ENCODE measurements at regions not wholly inside any gene's neighbourhood (a gene's known extent, or its start where the extent isn't known, plus 50 kb on each side); places are given as distances from the start of the nearest gene placed in this dataset.

GRCh38 chr2:7127687-7128086 is 210.5 kb downstream of the RNF144A start:
- H3K27me3 ChIP-seq, result no peaks in the 10 kb centered on the region
- H3K27ac ChIP-seq, result no peak overlapping the region
- intact Hi-C loops (cut with DNase I; ENCODE audit: low total_unique reads), result no loop called here
- H3K4me3 ChIP-seq, result no peak overlapping the region
- no peaks in the 10 kb centered on the region for H3K36me3 ChIP-seq
- DNase-seq, result no peak
- TF ChIP-seq, protein P1, sequence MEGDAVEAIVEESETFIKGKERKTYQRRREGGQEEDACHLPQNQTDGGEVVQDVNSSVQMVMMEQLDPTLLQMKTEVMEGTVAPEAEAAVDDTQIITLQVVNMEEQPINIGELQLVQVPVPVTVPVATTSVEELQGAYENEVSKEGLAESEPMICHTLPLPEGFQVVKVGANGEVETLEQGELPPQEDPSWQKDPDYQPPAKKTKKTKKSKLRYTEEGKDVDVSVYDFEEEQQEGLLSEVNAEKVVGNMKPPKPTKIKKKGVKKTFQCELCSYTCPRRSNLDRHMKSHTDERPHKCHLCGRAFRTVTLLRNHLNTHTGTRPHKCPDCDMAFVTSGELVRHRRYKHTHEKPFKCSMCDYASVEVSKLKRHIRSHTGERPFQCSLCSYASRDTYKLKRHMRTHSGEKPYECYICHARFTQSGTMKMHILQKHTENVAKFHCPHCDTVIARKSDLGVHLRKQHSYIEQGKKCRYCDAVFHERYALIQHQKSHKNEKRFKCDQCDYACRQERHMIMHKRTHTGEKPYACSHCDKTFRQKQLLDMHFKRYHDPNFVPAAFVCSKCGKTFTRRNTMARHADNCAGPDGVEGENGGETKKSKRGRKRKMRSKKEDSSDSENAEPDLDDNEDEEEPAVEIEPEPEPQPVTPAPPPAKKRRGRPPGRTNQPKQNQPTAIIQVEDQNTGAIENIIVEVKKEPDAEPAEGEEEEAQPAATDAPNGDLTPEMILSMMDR (IDR thresholded peaks at IDR 0.05), result no peak
- no peaks in the 10 kb centered on the region for H3K9me3 ChIP-seq
- in situ Hi-C loops (cut with MboI; ENCODE audit: low pct_ligation_motif_present in 1 of 4, low pct_unique_long_range_greater_than_20kb in 1 of 4, low sequenced_read_pairs in 3 of 4), result no loop called here
- no peaks in the 10 kb centered on the region for H3K4me1 ChIP-seq

DNA sequence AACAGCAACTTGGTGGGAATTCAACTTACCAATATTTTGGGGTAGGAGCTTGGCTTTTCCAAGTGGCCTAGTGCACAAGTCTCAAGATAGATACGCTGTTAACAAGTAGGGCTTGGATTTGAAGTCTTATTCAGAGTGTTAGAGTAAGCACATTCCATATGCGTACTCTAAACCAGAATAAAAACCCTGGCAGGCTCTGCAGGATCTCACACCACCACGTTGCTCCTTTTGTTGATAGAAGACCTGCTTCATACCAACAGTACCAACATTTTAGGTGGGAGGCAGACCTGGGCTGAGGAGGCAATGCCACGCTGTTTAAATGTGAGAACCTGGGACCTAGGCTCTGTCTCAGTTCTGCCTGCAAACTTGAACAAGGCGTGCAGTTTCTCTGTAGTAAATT is 214.0 kb downstream of the RNF144A start:
- WGBS, 2 donors (ENCODE audit: low coverage in 1 of 2), result 72% methylated on average over 5 of the region's 5 CpGs; no CpG with 5 or more reads in 1 of the 2 donors
- H3K4me3 ChIP-seq, result no peak overlapping the region
- H3K36me3 ChIP-seq, result no peaks in the 10 kb centered on the region
- H3K27me3 ChIP-seq, result no peaks in the 10 kb centered on the region
- in situ Hi-C loops (cut with MboI; ENCODE audit: low pct_ligation_motif_present in 1 of 4, low pct_unique_long_range_greater_than_20kb in 1 of 4, low sequenced_read_pairs in 3 of 4), result no loop called here
- H3K27ac ChIP-seq, result no peak overlapping the region
- no peak for TF ChIP-seq EP300 (IDR thresholded peaks at IDR 0.05; ENCODE audit: low read depth)
- TF ChIP-seq, protein P1 (IDR thresholded peaks at IDR 0.05), result no peak
- no peak for TF ChIP-seq POLR2AphosphoS5 (IDR thresholded peaks at IDR 0.05)
- TF ChIP-seq POLR2A (IDR thresholded peaks at IDR 0.05), result no peak
- H3K4me1 ChIP-seq, result no peaks in the 10 kb centered on the region
- no peak for DNase-seq
- no peaks in the 10 kb centered on the region for H3K9me3 ChIP-seq
- intact Hi-C loops (cut with DNase I; ENCODE audit: low total_unique reads), result no loop called here

DNA sequence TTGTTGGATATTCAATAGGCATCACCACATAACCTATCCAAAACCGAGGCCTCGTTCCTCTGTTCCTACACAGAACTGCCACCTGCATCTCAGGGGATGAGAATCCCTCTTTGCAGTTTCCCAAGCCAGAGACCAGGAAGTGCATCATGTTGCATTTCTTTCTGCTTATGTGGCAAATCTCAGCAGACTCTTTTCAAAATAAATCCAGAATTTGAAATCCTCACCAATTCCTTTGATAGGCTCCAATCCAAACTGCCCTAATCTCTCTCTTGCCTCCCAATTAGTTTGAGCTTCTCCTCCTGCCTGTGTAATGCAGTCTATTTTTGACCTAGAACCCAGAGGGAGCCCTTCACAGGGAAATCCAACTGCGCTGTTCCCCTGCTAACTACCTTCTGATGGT is 215.5 kb downstream of the RNF144A start:
- DNase-seq, result no peak
- 94 to 97% methylated on average over 2 to 3 of the region's 3 CpGs for WGBS, 2 donors (ENCODE audit: low coverage in 1 of 2)
- Histone ChIP-seq H3K4me1 (no peaks in the 10 kb centered on the region), H3K9me3 (no peaks in the 10 kb centered on the region), H3K27ac (no peak overlapping the region), H3K4me3 (no peak overlapping the region), H3K27me3 (no peaks in the 10 kb centered on the region), H3K36me3 (no peaks in the 10 kb centered on the region)
- in situ Hi-C loops (cut with MboI; ENCODE audit: low pct_ligation_motif_present in 1 of 4, low pct_unique_long_range_greater_than_20kb in 1 of 4, low sequenced_read_pairs in 3 of 4) (no loop called here), intact Hi-C loops (cut with DNase I; ENCODE audit: low total_unique reads) (no loop called here)
- no peak for TF ChIP-seq POLR2A (IDR thresholded peaks at IDR 0.05)
- TF ChIP-seq, protein P1 (IDR thresholded peaks at IDR 0.05), result no peak
- no peak for TF ChIP-seq POLR2AphosphoS5 (IDR thresholded peaks at IDR 0.05)
- TF ChIP-seq EP300 (IDR thresholded peaks at IDR 0.05; ENCODE audit: low read depth), result no peak

- in situ Hi-C loops (cut with MboI; ENCODE audit: low pct_ligation_motif_present in 1 of 4, low pct_unique_long_range_greater_than_20kb in 1 of 4, low sequenced_read_pairs in 3 of 4), result no loop called here
- H3K4me1 ChIP-seq, result no peaks in the 10 kb centered on the region
- intact Hi-C loops (cut with DNase I; ENCODE audit: low total_unique reads), result no loop called here
- no peaks in the 10 kb centered on the region for H3K9me3 ChIP-seq
- 95% methylated on average over 4 of the region's 4 CpGs; no CpG with 5 or more reads in 1 of the 2 donors for WGBS, 2 donors (ENCODE audit: low coverage in 1 of 2)
- no peak overlapping the region for H3K27ac ChIP-seq
- H3K36me3 ChIP-seq, result no peaks in the 10 kb centered on the region
- H3K4me3 ChIP-seq, result no peak overlapping the region
- no peak for DNase-seq
- no peaks in the 10 kb centered on the region for H3K27me3 ChIP-seq
- TF ChIP-seq POLR2A (IDR thresholded peaks at IDR 0.05), result no peak
These were observed 216.3 kb downstream of the RNF144A start for GRCh38 chr2:7133521-7133920.

DNA sequence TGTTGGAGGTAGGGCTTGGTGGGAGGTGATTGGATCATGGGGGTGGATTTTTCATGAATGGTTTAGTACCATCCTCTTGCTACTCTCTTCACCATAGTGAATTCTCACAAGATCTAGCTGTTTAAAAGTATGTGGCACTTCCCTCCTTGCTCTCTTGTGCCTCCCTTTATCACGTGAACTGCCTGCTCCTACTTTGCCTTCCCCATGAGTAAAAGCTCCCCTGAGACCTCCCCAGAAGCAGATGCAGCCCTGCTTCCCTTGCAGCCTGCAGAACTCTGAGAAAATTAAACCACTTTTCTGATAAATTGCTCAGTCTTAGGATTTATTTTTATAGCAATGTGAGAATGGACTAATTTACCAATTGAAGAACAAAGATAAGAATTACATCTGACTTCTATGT is 223.1 kb downstream of the RNF144A start:
- H3K4me3 ChIP-seq, result no peak overlapping the region
- no peaks in the 10 kb centered on the region for H3K27me3 ChIP-seq
- H3K36me3 ChIP-seq, result no peaks in the 10 kb centered on the region
- WGBS, 2 donors (ENCODE audit: low coverage in 1 of 2), result 50 to 61% methylated on average over 1 of the region's 1 CpG
- intact Hi-C loops (cut with DNase I; ENCODE audit: low total_unique reads) (no loop called here), in situ Hi-C loops (cut with MboI; ENCODE audit: low pct_ligation_motif_present in 1 of 4, low pct_unique_long_range_greater_than_20kb in 1 of 4, low sequenced_read_pairs in 3 of 4) (no loop called here)
- no peak for DNase-seq
- no peak overlapping the region for H3K27ac ChIP-seq
- TF ChIP-seq, protein P1 (IDR thresholded peaks at IDR 0.05), result no peak
- TF ChIP-seq POLR2A (IDR thresholded peaks at IDR 0.05), result no peak
- TF ChIP-seq POLR2AphosphoS5 (IDR thresholded peaks at IDR 0.05), result no peak
- TF ChIP-seq EP300 (IDR thresholded peaks at IDR 0.05; ENCODE audit: low read depth), result no peak
- H3K4me1 ChIP-seq, result no peaks in the 10 kb centered on the region
- H3K9me3 ChIP-seq, result no peaks in the 10 kb centered on the region
